RWPE2 (cell line): ENCODE measurements at regions not wholly inside any gene's neighbourhood (a gene's known extent, or its start where the extent isn't known, plus 50 kb on each side); places are given as distances from the start of the nearest gene placed in this dataset.

Source experiments
- ATAC-seq: fragments of 200-7000 bp; cut with Tn5 transposase; 3 replicates; pipeline ENCODE4 v1.9.1; 2021; ENCODE audit warnings: low read depth
- DNase-seq: peaks from one replicate; pipeline ENCODE4 v3.0.0-alpha.2; 2020; ENCODE audit warnings: low spot score
- H3K27ac ChIP-seq: fragments of 450-650 bp; 2 replicates; pipeline ENCODE4 v1.5.1; 2017; ENCODE audit warnings: mild to moderate bottlenecking; ENCODE audit not compliant: poor library complexity, severe bottlenecking
- H3K27me3 ChIP-seq: fragments of 250-450 bp; sonication (Bioruptor Pico); 2 replicates; pipeline ENCODE4 v1.5.1; 2021; ENCODE audit warnings: mild to moderate bottlenecking, moderate library complexity; ENCODE audit not compliant: insufficient read depth, poor library complexity, severe bottlenecking
- H3K36me3 ChIP-seq: fragments of 250-450 bp; sonication (Bioruptor Pico); 2 replicates; pipeline ENCODE4 v1.5.1; 2020; ENCODE audit warnings: low read depth, mild to moderate bottlenecking, moderate library complexity
- H3K4me1 ChIP-seq: fragments of 250-450 bp; sonication (Bioruptor Pico); 2 replicates; pipeline ENCODE4 v1.5.1; 2021; ENCODE audit warnings: mild to moderate bottlenecking, moderate library complexity; ENCODE audit not compliant: insufficient read depth, poor library complexity, severe bottlenecking
- H3K4me3 ChIP-seq: fragments of 250-450 bp; sonication (Bioruptor Pico); 2 replicates; pipeline ENCODE4 v1.5.1; 2021; ENCODE audit warnings: mild to moderate bottlenecking, moderate library complexity; ENCODE audit not compliant: severe bottlenecking
- H3K9me3 ChIP-seq: fragments of 250-450 bp; sonication (Bioruptor Pico); 2 replicates; pipeline ENCODE4 v1.5.1; 2021; ENCODE audit warnings: mild to moderate bottlenecking, moderate library complexity; ENCODE audit not compliant: severe bottlenecking
- CTCF ChIP-seq: fragments of 450-650 bp; IDR thresholded peaks from one replicate; pipeline ENCODE4 v1.5.1; 2017; ENCODE audit warnings: mild to moderate bottlenecking, moderate library complexity; ENCODE audit not compliant: poor library complexity, severe bottlenecking

GRCh38 chr9:1235650-1236049, 185.5 kb downstream of the DMRT2 start:
- Histone ChIP-seq H3K4me1 (peaks cover 29% of the 10 kb centered on the region), H3K9me3 (no peaks in the 10 kb centered on the region), H3K4me3 (no peak overlapping the region), H3K27ac (no peak overlapping the region), H3K27me3 (no peaks in the 10 kb centered on the region), H3K36me3 (no peaks in the 10 kb centered on the region)
- ATAC-seq (no peak), DNase-seq (no peak)
- no peak for TF ChIP-seq CTCF

GRCh38 chr9:1236061-1236460, 185.9 kb downstream of the DMRT2 start:
- Histone ChIP-seq H3K36me3 (no peaks in the 10 kb centered on the region), H3K27me3 (no peaks in the 10 kb centered on the region), H3K27ac (no peak overlapping the region), H3K9me3 (no peaks in the 10 kb centered on the region), H3K4me3 (no peak overlapping the region), H3K4me1 (peaks cover 25% of the 10 kb centered on the region)
- no peak for TF ChIP-seq CTCF
- DNase-seq (no peak), ATAC-seq (no peak)

- no peak for DNase-seq
- H3K27me3 ChIP-seq = no peaks in the 10 kb centered on the region
- no peaks in the 10 kb centered on the region for H3K9me3 ChIP-seq
- TF ChIP-seq CTCF = no peak
- H3K36me3 ChIP-seq = no peaks in the 10 kb centered on the region
- peak; percentile 72 for ATAC-seq
- no peak overlapping the region for H3K4me3 ChIP-seq
- H3K4me1 ChIP-seq = peaks cover 7% of the 10 kb centered on the region
- no peak overlapping the region for H3K27ac ChIP-seq
Observed at GRCh38 chr9:1238407-1238806, 188.2 kb downstream of the DMRT2 start.

GRCh38 chr9:1248743-1249142, 198.6 kb downstream of the DMRT2 start:
- no peak overlapping the region for H3K4me3 ChIP-seq
- no peak for TF ChIP-seq CTCF

GRCh38 chr9:1253064-1253979, 203.2 kb downstream of the DMRT2 start:
- ATAC-seq = no peak
- no peak overlapping the region for H3K4me3 ChIP-seq
- no peak for DNase-seq
- no peaks in the 10 kb centered on the region for H3K4me1 ChIP-seq
- no peak overlapping the region for H3K27ac ChIP-seq
- H3K36me3 ChIP-seq = no peaks in the 10 kb centered on the region
- TF ChIP-seq CTCF = no peak
- H3K9me3 ChIP-seq = no peaks in the 10 kb centered on the region
- H3K27me3 ChIP-seq = no peaks in the 10 kb centered on the region

More at GRCh38 chr9:1248743-1249142, 198.6 kb downstream of the DMRT2 start:
- H3K9me3 ChIP-seq = no peaks in the 10 kb centered on the region
- no peaks in the 10 kb centered on the region for H3K27me3 ChIP-seq
- H3K4me1 ChIP-seq = no peaks in the 10 kb centered on the region
- no peak for DNase-seq
- no peak overlapping the region for H3K27ac ChIP-seq
- ATAC-seq = no peak
- H3K36me3 ChIP-seq = no peaks in the 10 kb centered on the region
